ENCODE measurements at regions not wholly inside any gene's neighbourhood (a gene's known extent, or its start where the extent isn't known, plus 50 kb on each side); places are given as distances from the start of the nearest gene placed in this dataset.

DNA sequence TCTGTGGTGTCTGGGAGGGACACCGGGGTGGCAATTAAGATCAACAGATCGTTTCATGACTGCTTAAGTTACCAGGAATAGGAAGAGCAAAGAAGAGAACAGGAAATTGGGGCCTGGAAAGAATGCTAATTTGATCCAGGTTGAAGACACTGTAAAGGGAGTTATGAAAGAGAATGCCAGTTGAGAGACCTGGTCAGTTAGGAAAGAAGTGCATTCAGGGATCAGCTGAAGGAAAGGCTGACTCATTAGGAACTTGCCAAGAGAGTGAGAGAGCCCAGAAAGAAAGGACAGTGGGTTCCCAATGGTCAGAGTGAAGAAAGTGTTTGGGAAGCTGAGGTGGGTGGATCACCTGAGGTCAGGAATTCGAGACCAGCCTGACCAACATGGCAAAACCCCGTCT, 119.6 kb downstream of the UBE2U start:
- TF ChIP-seq POLR2AphosphoS5 (IDR thresholded peaks at IDR 0.05; ENCODE audit: low read depth, low read length) (no peak), FOXP2 (optimal IDR thresholded peaks at IDR 0.05; ENCODE audit: borderline replicate concordance, extremely low read depth, extremely low read length, insufficient read depth) (no peak), SIN3A (IDR thresholded peaks at IDR 0.05; ENCODE audit: borderline replicate concordance, insufficient read depth, low read length) (no peak), TAF1 (IDR thresholded peaks at IDR 0.05; ENCODE audit: borderline replicate concordance, insufficient read depth, low read length) (no peak)
- TF ChIP-seq, protein P1, sequence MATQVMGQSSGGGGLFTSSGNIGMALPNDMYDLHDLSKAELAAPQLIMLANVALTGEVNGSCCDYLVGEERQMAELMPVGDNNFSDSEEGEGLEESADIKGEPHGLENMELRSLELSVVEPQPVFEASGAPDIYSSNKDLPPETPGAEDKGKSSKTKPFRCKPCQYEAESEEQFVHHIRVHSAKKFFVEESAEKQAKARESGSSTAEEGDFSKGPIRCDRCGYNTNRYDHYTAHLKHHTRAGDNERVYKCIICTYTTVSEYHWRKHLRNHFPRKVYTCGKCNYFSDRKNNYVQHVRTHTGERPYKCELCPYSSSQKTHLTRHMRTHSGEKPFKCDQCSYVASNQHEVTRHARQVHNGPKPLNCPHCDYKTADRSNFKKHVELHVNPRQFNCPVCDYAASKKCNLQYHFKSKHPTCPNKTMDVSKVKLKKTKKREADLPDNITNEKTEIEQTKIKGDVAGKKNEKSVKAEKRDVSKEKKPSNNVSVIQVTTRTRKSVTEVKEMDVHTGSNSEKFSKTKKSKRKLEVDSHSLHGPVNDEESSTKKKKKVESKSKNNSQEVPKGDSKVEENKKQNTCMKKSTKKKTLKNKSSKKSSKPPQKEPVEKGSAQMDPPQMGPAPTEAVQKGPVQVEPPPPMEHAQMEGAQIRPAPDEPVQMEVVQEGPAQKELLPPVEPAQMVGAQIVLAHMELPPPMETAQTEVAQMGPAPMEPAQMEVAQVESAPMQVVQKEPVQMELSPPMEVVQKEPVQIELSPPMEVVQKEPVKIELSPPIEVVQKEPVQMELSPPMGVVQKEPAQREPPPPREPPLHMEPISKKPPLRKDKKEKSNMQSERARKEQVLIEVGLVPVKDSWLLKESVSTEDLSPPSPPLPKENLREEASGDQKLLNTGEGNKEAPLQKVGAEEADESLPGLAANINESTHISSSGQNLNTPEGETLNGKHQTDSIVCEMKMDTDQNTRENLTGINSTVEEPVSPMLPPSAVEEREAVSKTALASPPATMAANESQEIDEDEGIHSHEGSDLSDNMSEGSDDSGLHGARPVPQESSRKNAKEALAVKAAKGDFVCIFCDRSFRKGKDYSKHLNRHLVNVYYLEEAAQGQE (IDR thresholded peaks at IDR 0.05; ENCODE audit: insufficient read depth in 1 of 2, low read depth in 2 of 2, low read length in 2 of 2), result no peak

DNA sequence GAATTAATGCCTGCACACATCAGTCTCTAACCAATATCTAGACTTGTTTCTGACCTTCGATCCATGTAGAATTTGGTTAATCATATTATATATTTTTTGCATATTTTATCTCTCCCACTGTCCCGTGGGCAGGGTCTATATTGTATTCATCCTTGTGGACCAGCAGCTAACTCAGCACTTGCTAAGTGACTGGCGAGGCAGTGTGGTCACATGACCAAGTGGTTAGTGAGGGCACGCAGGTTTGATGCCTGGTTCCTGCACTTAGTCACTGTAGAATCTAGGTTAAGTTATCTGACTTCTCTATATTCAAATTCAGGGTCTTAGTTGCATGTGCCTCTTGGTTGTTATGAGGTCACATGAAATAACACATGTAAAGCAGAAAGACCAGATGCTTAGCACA, 120.5 kb downstream of the UBE2U start:
- TF ChIP-seq FOXP2 (optimal IDR thresholded peaks at IDR 0.05; ENCODE audit: borderline replicate concordance, extremely low read depth, extremely low read length, insufficient read depth) (no peak), POLR2AphosphoS5 (IDR thresholded peaks at IDR 0.05; ENCODE audit: low read depth, low read length) (no peak), SIN3A (IDR thresholded peaks at IDR 0.05; ENCODE audit: borderline replicate concordance, insufficient read depth, low read length) (no peak), TAF1 (IDR thresholded peaks at IDR 0.05; ENCODE audit: borderline replicate concordance, insufficient read depth, low read length) (no peak)
- TF ChIP-seq, protein P1 (IDR thresholded peaks at IDR 0.05; ENCODE audit: insufficient read depth in 1 of 2, low read depth in 2 of 2, low read length in 2 of 2), result no peak

DNA sequence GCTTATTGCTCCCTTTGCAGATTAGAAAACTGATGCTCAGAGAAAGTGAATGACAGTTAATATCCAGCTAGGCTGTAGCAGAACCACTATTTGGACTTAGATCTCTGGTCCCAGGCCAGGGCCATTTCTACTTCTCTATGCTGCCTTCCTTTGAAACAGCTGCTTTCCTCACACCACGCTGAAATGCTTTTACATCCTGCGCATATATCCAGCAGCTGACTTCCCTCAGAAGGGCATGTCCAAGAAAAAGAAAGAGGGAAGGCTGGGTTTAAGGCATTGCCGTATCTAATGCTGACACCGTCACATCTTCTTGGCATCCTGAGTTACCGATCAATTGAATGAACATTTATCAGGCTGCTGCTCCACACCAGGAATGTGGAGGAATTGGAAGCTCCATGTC, 122.4 kb downstream of the UBE2U start:
- TF ChIP-seq, protein P1 (IDR thresholded peaks at IDR 0.05; ENCODE audit: insufficient read depth in 1 of 2, low read depth in 2 of 2, low read length in 2 of 2), result no peak
- TF ChIP-seq POLR2AphosphoS5 (IDR thresholded peaks at IDR 0.05; ENCODE audit: low read depth, low read length) (no peak), TAF1 (IDR thresholded peaks at IDR 0.05; ENCODE audit: borderline replicate concordance, insufficient read depth, low read length) (no peak), FOXP2 (optimal IDR thresholded peaks at IDR 0.05; ENCODE audit: borderline replicate concordance, extremely low read depth, extremely low read length, insufficient read depth) (no peak), SIN3A (IDR thresholded peaks at IDR 0.05; ENCODE audit: borderline replicate concordance, insufficient read depth, low read length) (no peak)

DNA sequence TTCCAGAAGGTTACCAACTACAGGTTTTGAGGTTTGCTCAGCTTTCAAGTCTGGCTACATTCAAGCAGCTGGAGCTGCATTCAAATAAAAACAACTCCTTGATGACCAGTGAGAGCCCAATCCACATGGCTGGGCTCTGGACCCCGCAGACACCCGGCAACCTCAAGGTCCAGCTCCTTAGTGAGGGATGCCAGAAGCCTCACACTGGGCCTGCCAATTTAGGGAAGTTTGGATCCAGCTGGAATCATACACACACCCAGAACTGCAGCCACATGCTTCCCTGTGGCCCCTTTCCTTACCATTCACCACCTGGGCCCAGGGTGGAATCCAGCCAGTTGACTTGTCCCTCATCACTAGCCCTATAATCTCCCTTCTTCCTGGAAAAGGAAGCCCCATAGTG, 123.7 kb downstream of the UBE2U start:
- TF ChIP-seq POLR2AphosphoS5 (IDR thresholded peaks at IDR 0.05; ENCODE audit: low read depth, low read length) (no peak), TAF1 (IDR thresholded peaks at IDR 0.05; ENCODE audit: borderline replicate concordance, insufficient read depth, low read length) (no peak), SIN3A (IDR thresholded peaks at IDR 0.05; ENCODE audit: borderline replicate concordance, insufficient read depth, low read length) (no peak), FOXP2 (optimal IDR thresholded peaks at IDR 0.05; ENCODE audit: borderline replicate concordance, extremely low read depth, extremely low read length, insufficient read depth) (no peak)
- TF ChIP-seq, protein P1 (IDR thresholded peaks at IDR 0.05; ENCODE audit: insufficient read depth in 1 of 2, low read depth in 2 of 2, low read length in 2 of 2), result no peak

DNA sequence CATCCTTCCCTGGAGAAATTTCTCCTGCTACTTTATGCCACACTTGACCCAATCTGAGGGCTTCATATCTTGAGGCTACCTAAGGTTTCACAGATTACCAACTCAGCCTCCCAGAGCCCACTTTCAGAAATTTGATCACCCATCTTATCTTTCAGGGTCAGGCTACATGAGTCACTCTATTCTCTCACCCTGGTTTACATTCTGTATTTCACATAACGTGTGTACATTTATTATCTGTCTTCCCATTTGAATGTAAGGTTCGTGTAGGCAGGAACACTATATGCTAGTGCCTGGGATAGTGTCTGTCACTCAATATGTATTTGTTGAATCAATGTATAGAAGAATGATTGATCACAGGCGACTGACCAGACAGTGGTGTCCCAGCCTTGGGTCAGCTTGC, 124.8 kb downstream of the UBE2U start:
- TF ChIP-seq SIN3A (IDR thresholded peaks at IDR 0.05; ENCODE audit: borderline replicate concordance, insufficient read depth, low read length) (no peak), TAF1 (IDR thresholded peaks at IDR 0.05; ENCODE audit: borderline replicate concordance, insufficient read depth, low read length) (no peak), POLR2AphosphoS5 (IDR thresholded peaks at IDR 0.05; ENCODE audit: low read depth, low read length) (no peak), FOXP2 (optimal IDR thresholded peaks at IDR 0.05; ENCODE audit: borderline replicate concordance, extremely low read depth, extremely low read length, insufficient read depth) (no peak)
- TF ChIP-seq, protein P1 (IDR thresholded peaks at IDR 0.05; ENCODE audit: insufficient read depth in 1 of 2, low read depth in 2 of 2, low read length in 2 of 2), result no peak
